DND-41 (cell line): ENCODE measurements at regions not wholly inside any gene's neighbourhood (a gene's known extent, or its start where the extent isn't known, plus 50 kb on each side); places are given as distances from the start of the nearest gene placed in this dataset.

Experiments
- ATAC-seq: fragments of 200-7000 bp; cut with Tn5 transposase; 3 replicates; pipeline ENCODE4 v1.9.1; 2021; ENCODE audit warnings: low read depth; ENCODE audit not compliant: insufficient read depth
- DNase-seq: peaks from one replicate; pipeline ENCODE4 v3.0.0-alpha.2; 2020
- H2AFZ ChIP-seq: 2 replicates; pipeline ENCODE4 v1.6.0; 2012; ENCODE audit warnings: low read depth, low read length
- H3K27ac ChIP-seq: 2 replicates; pipeline ENCODE4 v1.5.1; 2012; ENCODE audit warnings: low read length, inconsistent platforms
- H3K27me3 ChIP-seq: fragments of 200-600 bp; sonication (generic); 2 replicates; pipeline ENCODE4 v1.6.0; 2012; ENCODE audit warnings: low read length, mild to moderate bottlenecking, inconsistent platforms; ENCODE audit not compliant: insufficient read depth, poor library complexity
- H3K36me3 ChIP-seq: 2 replicates; pipeline ENCODE4 v1.5.1; 2012; ENCODE audit warnings: low read length, inconsistent platforms; ENCODE audit not compliant: insufficient read depth
- H3K4me1 ChIP-seq: 2 replicates; pipeline ENCODE4 v1.5.1; 2012; ENCODE audit warnings: mild to moderate bottlenecking, low read length; ENCODE audit not compliant: insufficient read depth
- H3K4me2 ChIP-seq: 2 replicates; pipeline ENCODE4 v1.6.0; 2012; ENCODE audit warnings: mild to moderate bottlenecking, moderate library complexity, low read length, inconsistent platforms; ENCODE audit not compliant: insufficient read depth
- H3K4me3 ChIP-seq, 2 experiments: fragments of 200-600 bp in 1 of 2; shearing (Covaris generic) in 1 of 2; 2 replicates each; pipeline ENCODE4 v1.5.1; 2012 to 2016; ENCODE audit warnings: inconsistent platforms in 2 of 2, low read length in 2 of 2, mild to moderate bottlenecking in 2 of 2, low read depth in 1 of 2, moderate library complexity in 1 of 2
- H3K79me2 ChIP-seq: 2 replicates; pipeline ENCODE4 v1.6.0; 2012; ENCODE audit warnings: low read length, inconsistent platforms; ENCODE audit not compliant: insufficient read depth
- H3K9ac ChIP-seq: 2 replicates; pipeline ENCODE4 v1.6.0; 2012; ENCODE audit warnings: low read depth, mild to moderate bottlenecking, inconsistent platforms, low read length, moderate library complexity
- H3K9me3 ChIP-seq: 2 replicates; pipeline ENCODE4 v1.5.1; 2012; ENCODE audit warnings: low read length, moderate library complexity, mild to moderate bottlenecking, inconsistent platforms; ENCODE audit not compliant: insufficient read depth, severe bottlenecking
- H4K20me1 ChIP-seq: 2 replicates; pipeline ENCODE4 v1.6.0; 2012; ENCODE audit warnings: low read length; ENCODE audit not compliant: insufficient read depth
- CTCF ChIP-seq: IDR thresholded peaks from 2 replicates; pipeline ENCODE4 v1.5.1; 2012; ENCODE audit warnings: borderline replicate concordance, low read length, moderate library complexity, mild to moderate bottlenecking; ENCODE audit not compliant: poor library complexity, severe bottlenecking; ENCODE audit errors: extremely low read depth
- EZH2 ChIP-seq: IDR thresholded peaks from 3 replicates; pipeline ENCODE4 v1.6.1; 2012; ENCODE audit warnings: borderline replicate concordance, low read depth, mild to moderate bottlenecking, moderate library complexity, low read length, inconsistent platforms; ENCODE audit not compliant: severe bottlenecking

GRCh38 chr4:115729739-115730266, 616.4 kb upstream of the NDST4 start:
- Histone ChIP-seq H4K20me1 (no peaks in the 10 kb centered on the region), H3K36me3 (no peaks in the 10 kb centered on the region), H3K4me1 (no peaks in the 10 kb centered on the region), H3K4me2 (no peak overlapping the region), H3K27ac (no peak overlapping the region), H3K27me3 (no peaks in the 10 kb centered on the region), H3K4me3 (no peak overlapping the region), H3K79me2 (no peaks in the 10 kb centered on the region), H3K9me3 (no peaks in the 10 kb centered on the region), H2AFZ (no peak overlapping the region), H3K9ac (no peak overlapping the region)
- ATAC-seq (no peak), DNase-seq (no peak)
- TF ChIP-seq CTCF, result no peak
- no peak for TF ChIP-seq EZH2

DNA sequence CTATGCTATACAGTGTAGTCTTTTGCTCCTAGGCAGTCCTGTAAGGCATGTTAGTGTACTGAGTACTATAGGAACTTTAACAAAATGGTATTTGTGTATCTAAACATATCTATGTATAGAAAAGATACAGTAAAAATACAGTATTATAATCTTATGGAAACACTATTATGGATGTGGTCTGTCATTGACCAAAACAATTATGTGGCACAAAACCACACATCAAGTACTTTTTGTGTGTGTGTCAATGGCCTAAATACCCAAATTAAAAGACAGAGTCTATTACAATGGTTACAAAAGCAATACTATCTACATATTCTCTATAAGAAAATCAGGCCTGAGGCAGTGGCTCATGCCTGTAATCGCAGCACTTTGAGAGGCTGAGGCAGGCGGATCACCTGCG, 610.2 kb upstream of the NDST4 start:
- DNase-seq, result no peak
- H2AFZ ChIP-seq, result no peak overlapping the region
- H3K4me2 ChIP-seq, result no peak overlapping the region
- no peaks in the 10 kb centered on the region for H3K79me2 ChIP-seq
- H3K36me3 ChIP-seq, result no peaks in the 10 kb centered on the region
- no peak overlapping the region for H3K4me3 ChIP-seq
- no peak overlapping the region for H3K27ac ChIP-seq
- no peaks in the 10 kb centered on the region for H3K27me3 ChIP-seq
- H3K9ac ChIP-seq, result no peak overlapping the region
- no peak for ATAC-seq
- H3K9me3 ChIP-seq, result no peaks in the 10 kb centered on the region
- no peaks in the 10 kb centered on the region for H4K20me1 ChIP-seq
- TF ChIP-seq CTCF, result no peak
- no peak for TF ChIP-seq EZH2
- no peaks in the 10 kb centered on the region for H3K4me1 ChIP-seq

DNA sequence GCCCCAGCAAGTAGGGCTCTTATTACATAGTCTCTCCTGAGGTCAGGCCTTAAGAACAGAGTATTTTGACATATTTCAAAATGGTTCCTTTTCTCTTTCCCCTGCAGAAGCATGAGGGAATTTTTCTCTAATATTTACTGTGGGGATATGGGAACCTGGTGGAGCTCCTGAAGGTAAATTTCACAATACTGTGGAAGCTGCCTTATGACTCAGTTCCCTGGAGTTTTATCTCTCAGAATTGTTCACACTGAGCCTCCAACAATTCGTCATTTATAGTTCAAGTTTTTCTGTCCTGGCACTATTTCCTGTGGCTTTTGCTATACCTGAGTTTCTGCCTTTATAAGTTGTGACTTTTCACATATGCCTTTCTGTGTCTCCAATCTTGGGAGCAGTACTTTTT, 607.2 kb upstream of the NDST4 start:
- Histone ChIP-seq H3K27ac (no peak overlapping the region), H3K4me1 (no peaks in the 10 kb centered on the region), H3K4me2 (no peak overlapping the region), H4K20me1 (no peaks in the 10 kb centered on the region), H3K4me3 (no peak overlapping the region), H3K79me2 (no peaks in the 10 kb centered on the region), H3K27me3 (no peaks in the 10 kb centered on the region), H2AFZ (no peak overlapping the region), H3K9me3 (no peaks in the 10 kb centered on the region), H3K36me3 (no peaks in the 10 kb centered on the region), H3K9ac (no peak overlapping the region)
- no peak for TF ChIP-seq EZH2
- TF ChIP-seq CTCF, result no peak
- no peak for DNase-seq
- no peak for ATAC-seq

DNA sequence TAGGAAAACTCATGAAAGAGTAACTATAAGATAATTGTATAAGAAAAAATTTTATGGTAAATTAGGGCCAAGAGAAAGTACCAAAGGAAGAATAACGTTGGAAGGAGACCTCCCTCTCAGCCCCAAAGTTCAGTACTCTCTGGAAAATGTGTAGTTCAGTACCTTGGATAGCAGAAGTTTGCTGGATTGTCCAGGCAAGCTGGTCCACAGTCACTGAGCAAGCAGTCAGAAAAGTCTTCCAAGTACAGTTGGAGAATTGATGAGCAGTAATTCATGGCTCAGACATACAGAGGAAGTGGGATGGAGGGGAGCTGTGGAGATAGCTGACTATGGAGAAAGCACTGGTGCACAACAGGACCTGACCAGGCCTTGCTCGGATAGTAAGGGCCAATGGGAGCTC, 598.2 kb upstream of the NDST4 start:
- H2AFZ ChIP-seq, result no peak overlapping the region
- H3K9me3 ChIP-seq, result no peaks in the 10 kb centered on the region
- no peak overlapping the region for H3K4me2 ChIP-seq
- ATAC-seq, result no peak
- no peaks in the 10 kb centered on the region for H3K36me3 ChIP-seq
- no peak overlapping the region for H3K27ac ChIP-seq
- H3K4me1 ChIP-seq, result no peaks in the 10 kb centered on the region
- H4K20me1 ChIP-seq, result no peaks in the 10 kb centered on the region
- TF ChIP-seq CTCF (no peak), EZH2 (no peak)
- DNase-seq, result no peak
- H3K79me2 ChIP-seq, result no peaks in the 10 kb centered on the region
- no peak overlapping the region for H3K4me3 ChIP-seq
- no peak overlapping the region for H3K9ac ChIP-seq
- H3K27me3 ChIP-seq, result no peaks in the 10 kb centered on the region
